ENCODE measurements at regions not wholly inside any gene's neighbourhood (a gene's known extent, or its start where the extent isn't known, plus 50 kb on each side); places are given as distances from the start of the nearest gene placed in this dataset.
"Not testable (repeated sequence)": the region's sequence is repeated elsewhere in the genome, so short reads cannot be mapped to it uniquely, and the experiment has no call there.

GRCh38 chr2:111365986-111366640 is 245.4 kb downstream of the BCL2L11 start:
- not testable (repeated sequence) for DNase-seq (ENCODE audit: low read depth, low spot score)

- DNase-seq (ENCODE audit: low read depth, low spot score) = not testable (repeated sequence)
These were observed 245.9 kb downstream of the BCL2L11 start for GRCh38 chr2:111366641-111367029.

DNA sequence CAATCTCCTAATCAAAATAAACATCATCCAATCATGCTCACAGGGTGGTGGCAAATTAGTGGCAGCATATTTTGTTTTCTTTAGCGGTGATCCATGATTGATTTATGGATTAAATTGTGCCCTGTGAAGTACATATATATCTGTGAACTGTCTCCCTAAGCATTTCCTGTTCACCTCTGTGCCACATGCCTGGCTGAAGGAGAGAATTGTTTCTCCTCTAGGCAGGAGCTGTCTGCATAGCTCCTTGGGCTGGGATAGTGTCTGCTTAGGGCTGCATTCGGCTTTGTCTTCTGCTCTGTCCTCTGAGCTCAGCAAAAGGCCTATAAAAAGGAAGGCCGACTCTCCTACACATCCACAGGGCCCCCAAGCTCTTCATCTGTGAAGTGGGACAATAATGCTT is 246.4 kb downstream of the BCL2L11 start:
- DNase-seq (ENCODE audit: low read depth, low spot score) = not testable (repeated sequence)

DNA sequence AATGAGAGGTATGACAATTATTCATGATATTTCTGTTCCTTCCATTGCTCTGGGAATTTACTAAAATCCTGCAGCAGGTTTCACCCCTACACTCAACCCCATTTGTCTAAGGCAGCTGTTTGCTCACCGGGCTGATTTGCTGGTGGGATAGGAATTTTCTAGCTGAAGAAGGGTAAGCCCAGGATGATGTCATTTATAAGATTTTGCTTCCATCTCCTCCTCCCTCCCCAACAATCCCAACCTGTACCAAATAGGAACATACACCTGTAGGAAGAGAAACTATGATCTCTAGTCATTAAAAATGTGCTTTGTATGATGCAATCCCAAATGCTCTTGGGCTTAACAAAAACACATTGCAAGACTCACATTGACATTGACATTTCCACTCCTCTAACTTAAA is 247.2 kb downstream of the BCL2L11 start:
- not testable (repeated sequence) for DNase-seq (ENCODE audit: low read depth, low spot score)

GRCh38 chr2:111368288-111368687 is 247.6 kb downstream of the BCL2L11 start:
- not testable (repeated sequence) for DNase-seq (ENCODE audit: low read depth, low spot score)

- not testable (repeated sequence) for DNase-seq (ENCODE audit: low read depth, low spot score)
These were observed 252.3 kb downstream of the BCL2L11 start for GRCh38 chr2:111373060-111373459.

- DNase-seq (ENCODE audit: low read depth, low spot score) = not testable (repeated sequence)
These were observed 253.3 kb downstream of the BCL2L11 start for GRCh38 chr2:111373989-111374388.

GRCh38 chr2:111374734-111375133 is 254.0 kb downstream of the BCL2L11 start:
- DNase-seq (ENCODE audit: low read depth, low spot score) = not testable (repeated sequence)

- not testable (repeated sequence) for DNase-seq (ENCODE audit: low read depth, low spot score)
These were observed 254.7 kb downstream of the BCL2L11 start for GRCh38 chr2:111375320-111375883.

GRCh38 chr2:111376272-111376970 is 255.7 kb downstream of the BCL2L11 start:
- not testable (repeated sequence) for DNase-seq (ENCODE audit: low read depth, low spot score)

GRCh38 chr2:111376971-111377352 is 256.2 kb downstream of the BCL2L11 start:
- peak; percentile 46 for DNase-seq (ENCODE audit: low read depth, low spot score)

DNA sequence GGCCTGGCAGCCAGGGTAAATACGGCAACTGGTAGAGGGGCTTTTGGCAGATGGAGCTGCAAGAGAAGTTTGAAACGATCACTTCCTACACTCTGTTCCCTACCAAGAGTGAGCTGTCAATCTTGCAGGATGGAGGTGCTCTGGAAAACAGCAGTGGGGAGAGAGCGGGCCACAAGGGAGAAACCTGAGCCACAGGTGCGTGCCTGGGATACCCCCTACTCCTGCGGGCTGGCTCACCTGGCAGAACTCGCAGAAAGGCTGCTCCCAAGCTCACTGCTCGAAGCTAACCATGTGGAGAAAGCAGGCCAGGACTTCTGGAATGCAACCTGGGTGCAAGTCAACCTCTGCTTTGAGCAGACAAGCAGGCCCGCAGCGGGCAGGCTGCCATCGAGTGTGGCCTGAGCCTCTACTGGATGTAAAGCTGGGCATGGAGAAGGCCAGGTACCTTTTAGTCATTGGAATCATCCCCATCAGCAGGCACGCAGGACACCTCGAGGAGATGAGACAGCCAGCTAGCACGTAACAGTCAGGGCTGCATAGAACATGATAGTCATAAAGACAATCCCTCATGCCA is 256.8 kb downstream of the BCL2L11 start:
- DNase-seq (ENCODE audit: low read depth, low spot score) = not testable (repeated sequence)

DNA sequence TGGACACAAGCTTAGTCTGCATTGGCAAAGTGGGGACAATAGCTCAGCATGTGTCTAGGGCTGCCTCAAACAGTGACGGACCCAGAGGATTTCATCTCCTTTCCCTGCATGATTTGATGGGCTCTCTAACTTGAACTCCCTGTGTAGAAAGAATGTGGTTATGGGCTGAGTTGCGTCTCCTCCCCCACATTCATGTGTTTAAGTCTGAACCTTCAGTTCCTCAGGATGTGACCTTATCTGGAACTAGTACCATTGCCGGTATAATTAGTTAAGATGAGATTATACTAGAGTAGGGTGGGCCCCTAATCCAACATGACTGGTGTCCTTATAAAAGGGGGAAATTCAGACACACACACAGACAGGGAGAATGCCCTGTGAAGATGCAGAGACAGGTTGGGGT is 257.6 kb downstream of the BCL2L11 start:
- not testable (repeated sequence) for DNase-seq (ENCODE audit: low read depth, low spot score)

- DNase-seq (ENCODE audit: low read depth, low spot score) = not testable (repeated sequence)
These were observed 260.2 kb downstream of the BCL2L11 start for GRCh38 chr2:111380733-111381439.

DNA sequence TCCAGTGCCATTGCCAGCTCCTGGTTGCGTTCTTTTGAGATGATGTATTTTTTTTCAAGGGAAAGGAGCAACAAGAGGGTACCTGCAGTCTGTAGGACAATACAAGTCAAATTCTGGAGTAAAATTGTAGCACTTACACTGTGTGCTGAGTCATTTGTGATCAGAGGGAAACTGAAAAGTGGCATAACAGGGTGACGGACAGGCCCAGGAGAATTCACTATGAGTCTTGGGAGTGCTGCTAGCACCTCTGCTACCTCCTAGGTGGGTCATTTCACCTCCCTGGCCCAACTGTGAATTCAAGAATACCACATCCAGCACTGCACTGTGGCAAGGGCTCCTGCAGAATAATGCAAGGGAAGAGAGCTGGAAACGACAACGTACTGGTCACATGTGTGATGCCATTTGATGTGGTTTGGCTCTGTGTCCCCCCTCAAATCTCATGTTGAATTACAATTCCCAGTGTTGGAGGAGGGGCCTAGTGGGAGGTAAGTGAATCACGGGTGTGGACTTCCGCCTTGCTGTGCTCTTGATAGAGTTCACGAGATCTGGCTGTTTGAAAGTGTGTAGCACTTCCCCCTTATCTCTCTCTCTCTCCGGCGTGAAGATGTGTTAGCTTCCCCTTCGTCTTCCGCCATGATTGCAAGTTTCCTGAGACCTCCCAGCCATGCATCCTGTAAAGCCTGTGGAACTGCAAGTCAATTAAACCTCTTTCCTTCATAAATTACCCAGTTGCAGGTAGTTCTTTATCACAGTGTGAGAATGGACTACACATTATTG is 261.0 kb downstream of the BCL2L11 start:
- not testable (repeated sequence) for DNase-seq (ENCODE audit: low read depth, low spot score)

DNA sequence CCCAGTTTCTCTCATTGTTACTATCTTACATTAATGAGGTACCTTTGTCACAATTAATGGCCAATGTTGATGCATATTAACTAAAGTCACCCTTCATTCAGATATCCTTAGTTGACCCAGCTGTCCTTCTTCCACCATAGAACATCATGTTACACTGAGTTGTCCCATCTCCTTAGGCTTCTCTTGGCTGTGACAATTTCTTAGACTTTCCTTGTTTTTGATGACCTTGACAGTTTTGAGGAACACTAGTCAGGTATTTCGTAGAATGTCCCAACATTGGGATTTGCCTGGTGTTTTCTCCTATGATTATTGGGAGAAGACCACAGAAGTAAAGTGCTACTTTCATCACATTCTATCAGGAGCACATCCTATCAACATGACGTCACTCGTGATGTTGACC is 261.8 kb downstream of the BCL2L11 start:
- DNase-seq (ENCODE audit: low read depth, low spot score) = not testable (repeated sequence)

- DNase-seq (ENCODE audit: low read depth, low spot score) = not testable (repeated sequence)
These were observed 262.6 kb downstream of the BCL2L11 start for GRCh38 chr2:111383311-111383710.

- not testable (repeated sequence) for DNase-seq (ENCODE audit: low read depth, low spot score)
These were observed 264.7 kb downstream of the BCL2L11 start for GRCh38 chr2:111385226-111385957.

DNA sequence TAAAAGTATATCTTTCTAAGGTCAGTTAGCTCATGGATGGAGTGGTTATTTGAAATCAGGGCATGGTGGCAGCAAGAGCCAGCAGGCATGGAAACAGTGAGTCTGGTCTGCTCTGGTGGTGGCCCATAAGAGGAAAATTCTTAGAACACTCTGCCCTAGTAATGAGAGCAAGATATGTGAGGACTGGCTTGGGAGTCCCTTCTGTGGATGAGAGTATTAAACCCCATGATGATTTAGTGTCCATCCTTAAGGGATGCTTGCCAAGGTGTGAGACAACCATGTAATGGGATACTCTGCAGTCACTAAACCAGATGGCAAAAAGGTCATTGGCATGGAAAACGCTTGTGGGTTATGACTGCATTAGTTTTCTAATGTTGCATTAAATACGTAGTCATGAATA is 269.9 kb downstream of the BCL2L11 start:
- DNase-seq (ENCODE audit: low read depth, low spot score) = not testable (repeated sequence)

All from smooth muscle cell of the brain vasculature (primary cell).